Activated T-helper 1 cell treated with anti-CD3 and anti-CD28 coated beads, Interleukin-12 subunit alpha, Interleukin-12 subunit beta, Interleukin-2, Interleukin-4 antibody, amounts not matched to agents 30 ng/mL and 10 ng/mL and 1 ng/mL, durations not matched to agents 14 hours and 24 hours and 36 hours (primary cell): ENCODE measurements at regions not wholly inside any gene's neighbourhood (a gene's known extent, or its start where the extent isn't known, plus 50 kb on each side); places are given as distances from the start of the nearest gene placed in this dataset.
"Not testable (repeated sequence)": the region's sequence is repeated elsewhere in the genome, so short reads cannot be mapped to it uniquely, and the experiment has no call there.

ENCODE experiments used
- DNase-seq: peaks from one replicate; pipeline ENCODE4 v3.0.0; 2021; ENCODE audit warnings: low spot score
- H3K27ac Mint-ChIP-seq: one replicate; pipeline ENCODE4 v1.8.0; 2021; ENCODE audit warnings: mild to moderate bottlenecking, mixed read lengths
- H3K27me3 Mint-ChIP-seq: one replicate; pipeline ENCODE4 v1.8.0; 2022; ENCODE audit warnings: mild to moderate bottlenecking, moderate library complexity, mixed read lengths; ENCODE audit not compliant: insufficient read depth
- H3K36me3 Mint-ChIP-seq: one replicate; pipeline ENCODE4 v1.8.0; 2021; ENCODE audit warnings: low read depth, mixed read lengths
- H3K4me1 Mint-ChIP-seq: one replicate; pipeline ENCODE4 v1.8.0; 2021; ENCODE audit warnings: low read depth, mixed read lengths
- H3K4me3 Mint-ChIP-seq: one replicate; pipeline ENCODE4 v1.8.0; 2021; ENCODE audit warnings: mild to moderate bottlenecking, moderate library complexity, mixed read lengths
- H3K9me3 Mint-ChIP-seq: one replicate; pipeline ENCODE4 v1.8.0; 2021; ENCODE audit warnings: mixed read lengths
- intact Hi-C: fragments of 100-400 bp; cut with micrococcal nuclease; formaldehyde crosslinking; loops from one replicate; pipeline ENCODE4 v1.15.1; 2024

- H3K4me1 Mint-ChIP-seq = no peaks in the 10 kb centered on the region
- intact Hi-C loops = no loop called here
- no peaks in the 10 kb centered on the region for H3K27me3 Mint-ChIP-seq
- no peak for DNase-seq
- H3K9me3 Mint-ChIP-seq = peaks cover 11% of the 10 kb centered on the region
- H3K36me3 Mint-ChIP-seq = no peaks in the 10 kb centered on the region
- no peak overlapping the region for H3K4me3 Mint-ChIP-seq
- H3K27ac Mint-ChIP-seq = no peak overlapping the region
Observed at GRCh38 chr11:19614370-19614940, 98.2 kb upstream of the NAV2 start.

- DNase-seq, H3K9me3 Mint-ChIP-seq, H3K4me1 Mint-ChIP-seq, H3K4me3 Mint-ChIP-seq, intact Hi-C loops, H3K27ac Mint-ChIP-seq, H3K27me3 Mint-ChIP-seq, H3K36me3 Mint-ChIP-seq: not testable (repeated sequence)
Observed at GRCh38 chr11:19612025-19612424, 100.6 kb upstream of the NAV2 start.

DNA sequence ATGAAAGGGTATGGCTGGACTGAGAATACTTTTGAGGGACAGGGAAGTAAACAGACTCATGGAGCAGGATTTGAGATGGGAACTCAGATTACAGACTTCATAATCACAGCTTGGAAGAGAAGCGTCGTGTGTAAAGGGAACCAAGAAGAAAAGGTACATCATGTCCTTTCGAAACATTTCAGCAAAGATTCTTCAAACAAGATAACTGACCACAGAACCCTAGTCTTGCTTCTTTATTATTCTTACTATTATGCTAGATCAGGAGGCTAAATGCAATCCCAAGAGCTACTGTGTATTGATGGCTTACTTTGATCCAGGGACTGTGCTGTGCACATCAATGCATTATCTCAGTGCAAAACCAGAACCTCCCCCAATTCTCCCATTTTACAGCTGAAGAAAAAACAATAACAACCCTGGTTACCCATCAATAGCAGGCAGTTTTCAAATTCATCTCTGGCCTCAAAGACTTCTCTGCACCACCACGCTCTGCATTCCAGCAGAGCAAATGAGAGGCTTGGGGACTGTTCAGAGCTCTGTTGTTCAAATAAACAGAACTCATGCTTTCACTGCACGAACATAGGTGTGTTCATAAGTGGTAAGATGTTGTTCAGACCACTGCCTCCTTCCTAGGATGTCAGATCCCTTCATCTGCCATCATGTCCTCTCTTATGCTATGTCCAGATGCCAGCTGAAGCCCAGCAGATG lies 104.8 kb upstream of the NAV2 start:
- no peak overlapping the region for H3K4me3 Mint-ChIP-seq
- intact Hi-C loops = no loop called here
- H3K9me3 Mint-ChIP-seq = peaks cover 5% of the 10 kb centered on the region
- H3K36me3 Mint-ChIP-seq = no peaks in the 10 kb centered on the region
- no peaks in the 10 kb centered on the region for H3K4me1 Mint-ChIP-seq
- H3K27me3 Mint-ChIP-seq = peaks cover 3% of the 10 kb centered on the region
- DNase-seq = no peak
- H3K27ac Mint-ChIP-seq = no peak overlapping the region

DNA sequence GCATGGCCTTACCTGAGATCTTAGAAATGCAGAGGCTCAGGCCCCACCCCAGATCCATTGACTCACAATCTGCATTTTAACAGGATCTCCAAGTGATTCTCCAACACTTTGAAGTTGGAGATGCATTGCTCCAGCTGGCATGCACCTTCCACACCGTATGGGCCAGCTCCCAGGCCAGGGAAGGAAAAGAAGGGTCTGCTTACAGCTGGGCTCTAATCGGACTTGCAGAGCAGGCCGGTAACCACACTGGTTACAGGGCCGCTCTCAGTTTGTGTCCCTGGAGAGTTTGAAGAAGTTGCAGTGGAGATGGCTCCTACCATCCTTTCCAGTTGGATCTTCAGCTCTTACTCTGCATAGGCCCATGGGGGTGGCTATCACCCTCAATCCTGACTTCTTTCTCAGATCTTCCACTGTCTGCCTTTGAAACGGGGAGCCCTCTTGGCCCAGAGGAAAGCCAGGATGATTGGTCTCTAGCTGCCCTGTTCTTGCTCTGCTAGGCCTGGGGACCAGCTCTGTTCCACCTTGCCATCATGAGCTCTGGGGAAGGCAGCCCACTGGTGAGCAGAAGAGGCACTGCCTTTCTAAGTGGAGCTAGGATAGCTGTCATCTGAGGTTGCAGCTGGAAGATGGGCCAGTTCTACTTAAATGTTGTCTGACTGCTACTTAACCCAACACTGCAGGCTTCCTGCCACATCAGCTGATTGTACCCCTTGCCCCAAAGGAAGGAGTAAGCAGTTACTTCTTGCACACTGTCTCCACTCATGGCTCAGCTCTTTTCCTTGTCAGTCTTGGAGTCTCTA lies 105.6 kb upstream of the NAV2 start:
- Mint-ChIP-seq H3K4me1 (no peaks in the 10 kb centered on the region), H3K27ac (no peak overlapping the region), H3K4me3 (no peak overlapping the region), H3K36me3 (no peaks in the 10 kb centered on the region), H3K27me3 (peaks cover 3% of the 10 kb centered on the region), H3K9me3 (no peaks in the 10 kb centered on the region)
- intact Hi-C loops = no loop called here
- no peak for DNase-seq

DNA sequence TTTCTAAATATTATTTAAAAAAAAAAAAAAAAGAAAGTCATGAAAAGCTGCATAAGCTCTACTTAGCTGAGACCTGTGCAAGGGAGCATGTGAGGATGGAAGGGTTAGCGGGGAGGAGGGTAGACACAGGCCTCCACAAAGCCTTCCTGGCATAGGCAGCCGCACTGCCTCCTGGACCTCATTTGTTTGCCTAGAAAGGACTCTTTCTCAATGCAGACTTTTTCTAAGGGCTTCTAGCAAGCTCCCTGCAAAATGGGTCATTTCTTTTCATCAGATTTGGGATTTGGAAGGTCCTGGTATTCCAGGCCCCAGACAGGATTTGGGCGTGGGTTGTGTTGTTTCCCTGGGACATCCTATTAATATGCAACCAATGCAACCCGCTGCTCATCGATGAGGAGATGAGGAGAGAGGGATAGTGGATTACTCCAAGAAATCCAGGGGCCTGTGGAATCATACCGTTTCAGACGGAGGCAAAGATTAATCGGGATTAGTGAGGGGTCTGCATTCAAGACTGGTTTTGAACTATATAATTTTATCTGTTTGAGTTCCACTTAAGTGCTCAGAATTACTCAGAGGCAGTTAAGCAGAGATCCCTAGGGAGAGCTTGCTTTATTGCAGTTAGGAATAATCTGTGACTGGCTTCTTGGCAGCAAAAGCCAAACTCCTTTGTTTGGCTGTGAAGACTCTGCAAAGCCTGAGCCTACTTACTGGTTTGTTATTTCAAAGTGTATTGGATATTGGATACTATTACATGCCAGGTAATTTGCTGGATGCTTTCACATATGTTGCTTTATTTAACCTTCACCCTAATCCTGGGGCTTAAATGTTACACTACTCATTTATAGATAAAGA lies 106.9 kb upstream of the NAV2 start:
- intact Hi-C loops = no loop called here
- H3K27me3 Mint-ChIP-seq = peaks cover 3% of the 10 kb centered on the region
- no peaks in the 10 kb centered on the region for H3K9me3 Mint-ChIP-seq
- H3K4me3 Mint-ChIP-seq = no peak overlapping the region
- H3K36me3 Mint-ChIP-seq = no peaks in the 10 kb centered on the region
- no peaks in the 10 kb centered on the region for H3K4me1 Mint-ChIP-seq
- no peak overlapping the region for H3K27ac Mint-ChIP-seq
- no peak for DNase-seq

GRCh38 chr11:19604679-19605375 lies 107.8 kb upstream of the NAV2 start:
- no peaks in the 10 kb centered on the region for H3K9me3 Mint-ChIP-seq
- no peak overlapping the region for H3K27ac Mint-ChIP-seq
- no peak overlapping the region for H3K4me3 Mint-ChIP-seq
- no peaks in the 10 kb centered on the region for H3K36me3 Mint-ChIP-seq
- peaks cover 3% of the 10 kb centered on the region for H3K27me3 Mint-ChIP-seq
- no peak for DNase-seq
- intact Hi-C loops = no loop called here
- H3K4me1 Mint-ChIP-seq = no peaks in the 10 kb centered on the region

DNA sequence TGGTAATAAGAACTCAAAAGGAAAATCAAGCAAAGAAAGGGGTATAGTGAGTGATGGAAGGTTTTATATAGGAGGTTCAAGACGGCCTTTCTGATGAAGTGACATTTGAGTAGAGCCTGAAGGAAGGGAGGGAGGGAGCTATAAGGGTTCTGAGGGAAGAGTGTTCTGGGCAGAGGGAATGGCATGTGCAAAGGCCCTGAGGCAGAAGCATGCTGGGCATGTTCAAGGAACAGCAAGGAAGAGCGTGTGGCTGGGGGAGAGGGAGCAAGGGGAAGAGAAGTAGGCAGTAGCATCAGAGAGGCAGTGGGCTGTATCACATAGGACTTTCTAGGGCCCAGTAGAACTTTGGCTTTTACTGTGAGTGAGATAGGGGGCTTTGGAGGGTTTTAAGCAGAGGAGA lies 108.9 kb upstream of the NAV2 start:
- intact Hi-C loops = no loop called here
- Mint-ChIP-seq H3K27me3 (peaks cover 3% of the 10 kb centered on the region), H3K36me3 (no peaks in the 10 kb centered on the region), H3K4me1 (no peaks in the 10 kb centered on the region), H3K4me3 (no peak overlapping the region), H3K27ac (no peak overlapping the region), H3K9me3 (no peaks in the 10 kb centered on the region)
- no peak for DNase-seq

DNA sequence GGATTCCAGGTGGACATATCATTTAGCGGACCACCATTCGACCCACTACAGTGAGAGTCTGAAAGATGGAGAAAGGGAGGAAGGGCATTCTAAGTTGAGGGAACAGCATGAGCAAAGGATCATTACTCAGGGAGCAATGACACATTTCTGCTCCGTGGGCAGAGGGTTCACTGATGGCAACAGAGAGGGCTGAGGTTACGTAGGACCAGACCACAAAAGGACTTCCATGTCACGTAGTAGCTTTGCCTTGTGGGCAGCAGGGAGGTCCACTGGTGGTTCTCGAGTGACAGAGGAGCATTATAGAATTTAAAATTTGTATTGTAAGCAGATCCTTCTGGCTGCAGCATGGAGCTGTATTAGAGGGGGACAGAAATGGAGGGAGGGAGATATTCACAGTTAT lies 109.7 kb upstream of the NAV2 start:
- DNase-seq = no peak
- Mint-ChIP-seq H3K27me3 (peaks cover 3% of the 10 kb centered on the region), H3K27ac (no peak overlapping the region), H3K4me3 (no peak overlapping the region), H3K36me3 (no peaks in the 10 kb centered on the region), H3K9me3 (no peaks in the 10 kb centered on the region), H3K4me1 (no peaks in the 10 kb centered on the region)
- intact Hi-C loops = no loop called here

- DNase-seq = no peak
- Mint-ChIP-seq H3K4me3 (no peak overlapping the region), H3K27ac (no peak overlapping the region)
Observed at GRCh38 chr11:19602406-19602805, 110.2 kb upstream of the NAV2 start.

DNA sequence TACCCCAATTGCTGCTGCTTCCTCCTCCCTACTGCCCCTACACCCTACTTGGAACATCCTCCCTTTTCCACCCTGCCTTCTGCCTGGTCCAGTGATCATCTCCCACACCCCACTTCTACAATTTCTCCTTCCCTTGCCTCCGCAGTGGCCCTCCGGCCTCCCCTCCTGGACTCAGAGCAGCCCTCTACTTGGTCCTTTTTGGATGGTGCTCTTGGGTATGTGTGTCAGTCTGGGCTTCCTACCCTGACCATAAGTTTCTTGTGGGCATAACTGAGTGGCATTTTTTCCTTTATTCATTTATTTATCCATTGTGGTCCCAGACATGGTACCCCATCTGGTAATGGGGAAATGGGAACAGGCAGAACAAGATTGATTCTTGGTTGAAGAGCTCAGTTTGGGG lies 111.4 kb upstream of the NAV2 start:
- Mint-ChIP-seq H3K9me3 (no peaks in the 10 kb centered on the region), H3K4me3 (no peak overlapping the region), H3K4me1 (no peaks in the 10 kb centered on the region), H3K36me3 (no peaks in the 10 kb centered on the region), H3K27ac (no peak overlapping the region), H3K27me3 (peaks cover 3% of the 10 kb centered on the region)
- no peak for DNase-seq
- intact Hi-C loops = no loop called here

More at GRCh38 chr11:19602406-19602805, 110.2 kb upstream of the NAV2 start:
- Mint-ChIP-seq H3K4me1 (no peaks in the 10 kb centered on the region), H3K36me3 (no peaks in the 10 kb centered on the region), H3K27me3 (peaks cover 3% of the 10 kb centered on the region), H3K9me3 (no peaks in the 10 kb centered on the region)
- intact Hi-C loops = no loop called here

DNA sequence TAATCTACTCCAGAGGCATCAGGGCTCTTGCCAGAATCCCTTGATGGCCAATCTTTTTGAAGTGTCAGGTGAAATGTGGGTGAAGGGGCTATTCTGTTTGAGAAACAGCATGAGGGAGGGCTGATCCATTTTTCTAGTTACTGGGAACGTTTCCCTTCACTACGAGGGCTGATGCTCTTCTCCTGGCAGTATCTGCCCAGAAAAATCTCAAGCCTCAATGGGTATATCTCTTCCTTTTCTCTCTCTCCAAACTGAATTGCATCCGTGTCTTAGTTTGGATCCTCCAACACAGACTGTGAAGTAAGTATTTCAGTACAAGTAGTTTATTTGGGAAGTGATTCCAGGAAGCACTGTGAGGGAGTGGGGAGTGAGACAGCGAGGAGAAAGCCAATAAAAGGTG lies 113.0 kb upstream of the NAV2 start:
- Mint-ChIP-seq H3K27me3 (peaks cover 3% of the 10 kb centered on the region), H3K36me3 (no peaks in the 10 kb centered on the region), H3K4me1 (no peaks in the 10 kb centered on the region), H3K4me3 (no peak overlapping the region), H3K9me3 (no peaks in the 10 kb centered on the region), H3K27ac (peak overlapping the region; percentile 36)
- no peak for DNase-seq
- intact Hi-C loops = no loop called here

DNA sequence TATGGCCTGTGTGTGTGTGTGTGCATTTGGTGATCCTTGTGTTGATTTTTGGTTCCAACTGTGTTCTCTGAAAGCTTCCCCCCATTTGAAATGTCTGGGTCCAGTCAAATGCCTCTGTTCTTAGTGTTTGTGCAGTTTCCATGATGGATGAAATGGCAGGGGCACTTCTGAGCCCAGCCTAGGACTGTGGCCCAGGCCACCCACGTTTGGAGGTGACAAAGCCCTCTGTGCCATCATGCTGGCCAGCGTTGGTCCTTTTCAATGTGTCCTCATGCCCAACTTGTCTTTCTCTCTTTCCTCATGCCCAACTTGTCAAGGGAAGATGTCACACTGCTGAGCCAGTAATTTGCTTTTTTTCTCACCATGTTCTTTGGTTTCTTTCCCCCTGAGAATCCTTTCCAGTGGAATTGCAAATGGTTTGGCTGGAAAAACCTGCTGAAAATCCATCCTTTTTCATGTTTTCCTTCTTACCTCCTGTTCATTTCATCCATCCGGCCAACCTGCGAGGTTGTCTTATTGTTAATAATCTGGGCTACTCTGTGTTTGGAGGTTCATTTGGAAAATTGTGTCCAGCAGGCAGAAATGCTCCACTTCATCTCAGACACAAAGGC lies 113.7 kb upstream of the NAV2 start:
- intact Hi-C loops = no loop called here
- Mint-ChIP-seq H3K4me1 (no peaks in the 10 kb centered on the region), H3K36me3 (no peaks in the 10 kb centered on the region), H3K27ac (no peak overlapping the region), H3K27me3 (no peaks in the 10 kb centered on the region), H3K9me3 (no peaks in the 10 kb centered on the region), H3K4me3 (no peak overlapping the region)
- DNase-seq = no peak
